Fibroblast of peridontal ligament (primary cell): ENCODE measurements at regions not wholly inside any gene's neighbourhood (a gene's known extent, or its start where the extent isn't known, plus 50 kb on each side); places are given as distances from the start of the nearest gene placed in this dataset.

Source experiments
- DNase-seq: peaks from one replicate; pipeline ENCODE4 v3.0.0-alpha.2; 2010; ENCODE audit errors: extremely low read depth

DNA sequence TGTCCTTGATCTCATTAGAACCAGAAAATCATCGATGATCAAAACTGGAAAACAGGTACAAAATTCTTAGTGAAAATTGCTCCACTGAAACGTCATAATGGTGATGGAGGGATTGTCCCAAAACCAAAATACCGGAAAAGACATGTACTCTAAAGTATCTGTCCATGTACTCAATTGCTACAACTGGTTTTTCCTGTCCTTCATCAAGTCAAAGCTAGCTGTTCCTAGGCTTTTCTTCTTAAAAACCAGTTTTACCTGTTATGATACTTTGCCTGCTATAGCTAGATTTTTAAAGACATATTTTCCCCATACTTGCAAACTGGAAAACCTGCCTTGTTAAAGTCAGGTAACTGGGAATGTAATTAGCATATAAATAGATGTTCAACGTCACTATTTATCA lies 50.5 kb upstream of the LRRC1 start:
- DNase-seq, result no peak

DNA sequence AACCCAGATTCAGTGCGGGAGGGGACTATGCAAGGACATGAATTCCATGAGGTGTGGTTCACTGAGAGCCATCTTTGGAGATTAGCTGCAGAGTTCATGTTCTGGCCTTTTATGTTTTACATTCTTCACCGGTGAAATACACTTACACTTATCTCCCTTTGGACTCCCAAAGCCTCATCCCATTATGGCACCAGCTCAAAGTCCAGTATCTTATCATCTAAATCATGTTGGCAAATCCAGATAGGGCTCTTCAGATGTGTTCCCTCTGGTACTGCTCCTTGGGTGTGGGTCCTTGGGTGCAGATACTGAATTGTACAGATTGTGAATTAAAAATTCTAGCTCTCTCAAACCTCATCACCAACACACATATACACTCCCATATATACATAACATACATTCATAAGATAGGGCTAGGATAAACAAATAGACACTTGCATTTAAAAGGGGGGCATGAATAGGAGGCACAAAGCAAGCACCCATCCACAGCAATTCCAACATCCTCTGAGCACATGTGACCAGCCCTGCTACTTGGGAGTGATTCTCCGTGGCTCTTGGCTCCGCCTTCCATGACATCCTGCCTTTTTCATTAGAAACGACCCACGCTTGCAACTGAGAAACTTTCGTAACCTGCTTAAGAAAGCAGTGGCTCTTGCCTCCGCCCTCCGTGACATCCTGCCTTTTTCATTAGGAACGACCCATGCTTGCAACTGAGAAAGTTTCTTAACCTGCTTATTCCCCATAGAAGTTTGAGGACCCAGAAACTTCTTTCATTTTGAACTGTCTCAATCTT lies 53.6 kb upstream of the LRRC1 start:
- DNase-seq, result no peak

DNA sequence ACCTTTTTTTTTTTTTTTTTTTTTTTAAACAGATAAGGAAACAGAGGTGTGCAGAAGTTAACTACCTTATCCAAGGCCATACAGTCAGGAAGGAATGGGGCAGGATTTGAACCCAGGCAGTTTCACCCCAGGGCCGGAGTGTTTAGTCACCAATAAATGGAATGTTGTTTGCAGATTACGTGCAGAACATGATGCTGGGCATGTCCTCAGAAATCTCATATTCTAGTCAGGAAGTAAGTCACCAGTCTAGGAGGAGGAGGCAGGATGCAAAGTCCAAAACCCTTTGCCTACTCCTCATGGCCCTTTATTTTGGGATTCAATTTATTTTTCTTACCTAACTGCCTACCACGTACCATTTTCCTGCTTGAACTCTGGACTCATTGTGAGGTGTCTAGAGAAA lies 57.1 kb upstream of the LRRC1 start:
- DNase-seq, result no peak

- no peak for DNase-seq
Measured at GRCh38 chr6:53735896-53736295, 58.9 kb upstream of the LRRC1 start.

DNA sequence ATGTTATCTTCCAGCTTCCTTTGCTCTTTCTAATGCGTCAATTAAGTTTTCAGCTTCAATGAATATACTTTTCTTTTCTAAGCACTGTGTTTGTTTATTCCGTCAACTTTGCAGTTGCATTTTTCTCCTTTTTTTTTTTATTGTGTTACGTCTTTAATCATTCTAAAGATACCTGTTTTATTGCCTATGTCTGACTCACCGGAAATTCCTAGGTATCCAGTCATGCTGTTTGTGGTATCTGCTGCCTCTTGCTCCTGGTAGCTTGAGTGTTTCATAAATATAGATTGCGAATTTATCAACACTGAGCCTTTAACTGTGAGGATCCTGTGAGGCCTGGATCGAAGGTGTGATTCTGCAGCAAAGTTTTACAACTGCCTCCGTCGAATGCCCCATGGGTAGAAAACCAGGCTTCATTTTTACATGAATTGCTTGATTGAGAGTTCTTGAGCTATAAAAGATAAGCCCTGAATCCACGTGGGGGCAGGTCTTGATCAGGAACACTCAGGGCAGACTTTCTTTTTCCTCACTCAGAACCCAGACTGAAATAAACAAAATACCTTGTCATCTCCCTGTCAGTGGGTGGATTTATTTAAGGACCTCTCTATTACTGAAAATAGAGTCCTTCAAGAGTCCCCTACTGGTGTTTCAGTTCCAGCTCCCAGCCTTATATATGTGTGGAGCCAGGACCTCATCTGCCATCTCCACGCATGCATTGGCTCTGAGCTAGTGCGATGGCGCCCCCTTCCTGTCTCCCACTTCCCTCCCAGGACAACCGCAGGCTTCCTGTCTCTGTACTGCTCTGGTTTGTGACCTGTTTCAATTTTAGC lies 60.1 kb upstream of the LRRC1 start:
- no peak for DNase-seq

DNA sequence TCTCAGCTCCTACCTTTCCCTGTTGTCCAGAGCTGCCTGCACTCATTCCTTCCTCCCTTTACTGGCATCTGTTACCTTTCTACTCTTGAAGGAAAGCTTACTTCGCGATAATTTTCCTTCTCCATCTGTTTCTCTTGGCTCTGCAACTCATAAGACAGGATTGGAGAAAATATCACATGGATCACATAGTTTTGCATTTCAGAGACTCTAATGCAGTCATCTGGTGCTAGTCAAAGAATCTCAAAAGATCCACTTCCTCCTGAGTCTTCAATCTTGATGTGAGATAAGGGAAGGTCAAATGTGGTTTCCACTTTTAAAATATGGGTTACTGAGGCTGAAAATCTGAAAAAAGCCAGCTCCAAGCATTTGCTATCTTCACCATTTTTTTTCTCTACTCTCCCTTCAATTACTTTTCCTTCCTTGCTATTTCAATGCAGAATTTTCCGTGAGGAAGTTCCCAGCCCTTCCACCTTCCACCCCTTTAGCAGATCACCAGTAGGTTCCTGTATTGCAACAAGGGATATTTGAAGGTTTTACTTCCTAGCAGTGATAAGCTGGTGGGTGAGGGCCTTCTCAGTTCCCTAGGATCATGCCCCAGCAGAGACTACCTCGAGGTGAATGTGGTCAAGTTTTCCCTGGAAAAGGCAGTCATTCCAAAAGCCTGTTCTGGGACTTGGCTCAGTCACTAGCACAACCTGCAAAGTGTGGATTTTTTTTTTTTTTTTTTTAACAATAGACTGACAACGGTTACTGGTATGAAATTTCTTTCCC lies 62.8 kb upstream of the LRRC1 start:
- no peak for DNase-seq

GRCh38 chr6:53730767-53731166 lies 64.0 kb upstream of the LRRC1 start:
- DNase-seq, result no peak

DNA sequence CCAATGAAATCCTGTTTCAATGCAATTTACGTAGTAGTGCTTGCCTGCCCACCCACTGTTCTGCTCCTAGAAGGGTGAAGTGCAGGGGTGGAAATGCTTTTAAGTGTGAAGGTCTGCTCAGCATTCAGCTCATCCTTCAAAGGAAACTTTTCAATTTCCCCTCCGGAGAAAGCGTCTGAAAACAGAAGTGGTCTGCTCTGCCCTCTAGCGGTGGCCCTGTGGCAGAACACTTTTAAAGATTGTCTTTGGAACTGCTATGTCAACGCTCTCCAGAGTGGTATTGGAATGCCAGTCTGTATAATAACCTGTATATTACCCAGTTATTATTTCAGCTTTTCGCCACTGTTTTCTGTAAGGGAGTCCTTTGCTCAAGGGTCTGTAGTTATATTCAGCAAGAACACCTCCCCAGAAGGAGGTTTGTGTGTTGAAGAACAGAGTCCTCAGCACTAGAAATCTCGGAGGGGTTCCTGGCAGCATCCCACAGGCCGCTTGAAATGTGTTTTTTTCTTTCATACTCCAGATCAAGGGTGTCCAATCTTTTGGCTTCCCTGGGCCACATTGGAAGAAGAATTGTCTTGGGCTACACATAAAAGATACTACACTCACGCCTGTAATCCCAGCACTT lies 63.1 kb upstream of the KLHL31 start:
- DNase-seq, result peak; percentile 56

DNA sequence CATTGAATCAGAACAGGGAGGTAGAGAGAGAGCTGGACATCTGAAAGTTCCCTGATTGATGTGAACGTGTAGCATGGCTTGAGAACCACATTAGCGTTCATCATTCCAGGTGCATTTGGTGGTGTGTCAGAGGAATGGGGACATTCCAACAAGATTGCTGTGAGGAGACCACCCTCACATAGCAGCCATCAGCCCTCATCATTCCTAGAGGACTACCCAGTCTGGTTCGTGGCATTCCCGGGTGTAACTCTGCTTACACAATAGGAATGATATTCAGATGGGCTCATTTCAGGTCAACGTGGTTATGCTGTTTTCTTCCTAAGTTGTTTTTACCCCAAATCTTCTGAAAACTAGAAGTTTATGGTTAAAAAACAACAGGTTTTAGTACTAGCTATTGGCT lies 62.2 kb upstream of the KLHL31 start:
- peak; percentile 5 for DNase-seq

- DNase-seq, result peak; percentile 60
Measured at GRCh38 chr6:53725791-53726575, 60.4 kb upstream of the KLHL31 start.

DNA sequence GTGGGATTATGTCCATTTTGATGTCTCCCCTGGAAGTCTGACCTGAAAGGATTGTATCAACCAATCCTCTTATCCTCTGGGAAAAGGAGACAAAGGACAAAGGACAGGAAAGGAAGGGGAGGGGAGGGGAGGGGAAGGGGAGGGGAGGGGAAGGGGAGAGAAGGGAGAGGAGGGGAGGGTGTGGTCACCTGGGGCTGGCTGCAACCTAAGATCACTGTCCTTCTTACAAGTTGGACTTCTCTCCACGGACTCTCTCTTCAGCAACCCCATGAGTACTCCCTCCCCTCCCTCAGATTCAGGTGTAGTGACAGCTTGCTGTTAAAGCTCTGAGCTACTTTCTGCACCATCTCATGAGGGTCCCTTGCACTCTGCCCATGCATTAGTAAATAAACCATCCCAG lies 58.9 kb upstream of the KLHL31 start:
- no peak for DNase-seq

DNA sequence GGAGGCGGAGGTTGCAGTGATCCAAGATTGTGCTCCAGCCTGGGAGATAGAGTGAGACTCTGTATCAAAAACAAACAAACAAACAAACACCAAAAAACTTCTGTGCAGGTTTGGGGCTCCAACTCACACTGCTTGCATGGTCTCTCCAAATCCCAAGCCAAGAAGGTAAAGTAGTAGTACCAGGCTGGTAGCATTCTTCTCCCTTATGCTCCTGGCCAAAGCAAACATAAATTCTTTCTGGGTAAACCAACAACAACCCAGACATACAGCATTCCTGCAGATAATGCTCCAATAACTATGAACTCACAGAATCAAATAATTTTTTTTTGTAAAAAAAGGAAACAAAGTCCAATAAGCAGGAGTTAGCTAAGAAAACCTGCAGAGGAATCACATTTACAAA lies 57.8 kb upstream of the KLHL31 start:
- no peak for DNase-seq

DNA sequence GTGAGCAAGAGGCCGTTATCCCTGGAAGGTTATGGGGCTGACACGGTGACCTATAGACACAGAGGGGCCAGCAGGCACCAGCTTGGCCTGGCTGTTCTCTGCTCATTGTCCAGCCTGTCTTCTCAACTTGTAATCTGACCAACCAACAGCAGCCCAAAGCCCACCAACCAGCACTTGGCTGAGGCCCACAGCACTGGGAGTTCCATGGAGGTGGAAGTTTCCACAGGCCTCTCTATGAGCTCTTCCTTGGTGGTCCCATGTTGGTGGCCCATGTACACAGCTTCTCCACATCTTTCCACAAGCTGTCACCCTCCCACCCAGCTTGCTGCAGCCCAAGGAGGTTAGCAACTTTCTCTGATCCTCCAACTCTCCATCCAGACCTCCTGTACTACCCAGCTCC lies 56.2 kb upstream of the KLHL31 start:
- DNase-seq, result no peak

GRCh38 chr6:53718597-53719460 lies 53.3 kb upstream of the KLHL31 start:
- peak; percentile 73 for DNase-seq

GRCh38 chr6:53717566-53717965 lies 52.0 kb upstream of the KLHL31 start:
- no peak for DNase-seq

DNA sequence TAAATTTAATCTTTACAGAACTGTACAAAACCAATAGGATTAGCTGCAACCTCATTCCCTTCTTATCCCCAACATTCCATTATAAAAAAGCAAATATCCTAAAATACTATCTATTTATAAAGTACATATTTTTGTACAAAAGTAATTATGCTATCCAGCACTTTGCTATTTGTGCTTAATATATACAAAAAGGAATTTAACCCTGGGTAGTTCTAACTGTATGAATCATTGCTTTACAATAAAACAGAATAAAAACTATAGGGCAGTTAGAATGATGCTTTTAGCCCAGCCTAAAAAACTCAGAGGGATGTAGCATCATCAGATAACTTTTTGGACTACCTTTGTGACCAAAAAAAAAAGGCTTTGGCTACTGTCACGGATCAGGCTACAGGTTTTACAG lies 49.9 kb upstream of the KLHL31 start:
- no peak for DNase-seq
